Mesenchymal stem cell (in vitro differentiated cells and primary cell): ENCODE measurements at regions not wholly inside any gene's neighbourhood (a gene's known extent, or its start where the extent isn't known, plus 50 kb on each side); places are given as distances from the start of the nearest gene placed in this dataset.
A peak's percentile ranks its signal among the peaks of the same experiment; 100 is the strongest.

Source experiments
- DNase-seq: peaks from one replicate; pipeline ENCODE4 v3.0.0-alpha.2; 2013
- H2AFZ ChIP-seq: one replicate; pipeline ENCODE4 v1.6.1; 2013; ENCODE audit warnings: low read depth, mild to moderate bottlenecking, control low read depth, inconsistent platforms, low read length, moderate library complexity
- H2AK5ac ChIP-seq: 2 replicates; pipeline ENCODE4 v1.6.1; 2013; ENCODE audit warnings: low read length, moderate library complexity, mild to moderate bottlenecking, inconsistent platforms; ENCODE audit not compliant: severe bottlenecking
- H2BK120ac ChIP-seq: one replicate; pipeline ENCODE4 v1.6.1; 2013; ENCODE audit warnings: low read depth, mild to moderate bottlenecking, inconsistent platforms, low read length, moderate library complexity
- H2BK12ac ChIP-seq, 2 experiments: one replicate each; pipeline ENCODE4 v1.6.1; 2013; ENCODE audit warnings: inconsistent platforms in 2 of 2, low read length in 2 of 2, mild to moderate bottlenecking in 2 of 2, moderate library complexity in 2 of 2, control low read depth in 1 of 2
- H2BK15ac ChIP-seq: one replicate; pipeline ENCODE4 v1.6.1; 2013; ENCODE audit warnings: mild to moderate bottlenecking, low read depth, inconsistent platforms; ENCODE audit not compliant: poor library complexity, severe bottlenecking
- H2BK5ac ChIP-seq: 2 replicates; pipeline ENCODE4 v1.6.1; 2013; ENCODE audit warnings: low read depth, mild to moderate bottlenecking, low read length, control low read depth, inconsistent platforms; ENCODE audit not compliant: poor library complexity, severe bottlenecking
- H3K14ac ChIP-seq, 2 experiments: one replicate each; pipeline ENCODE4 v1.6.1; 2013; ENCODE audit warnings: inconsistent platforms in 2 of 2, low read length in 2 of 2, control low read depth in 1 of 2, mild to moderate bottlenecking in 1 of 2, moderate library complexity in 1 of 2
- H3K18ac ChIP-seq, 2 experiments: one replicate each; pipeline ENCODE4 v1.6.1; 2013; ENCODE audit warnings: inconsistent platforms in 2 of 2, low read length in 2 of 2, control low read depth in 1 of 2, low read depth in 1 of 2, mild to moderate bottlenecking in 1 of 2
- H3K23ac ChIP-seq, 2 experiments: one replicate each; pipeline ENCODE4 v1.6.1; 2013; ENCODE audit warnings: inconsistent platforms in 2 of 2, low read length in 2 of 2, mild to moderate bottlenecking in 2 of 2, moderate library complexity in 2 of 2, control low read depth in 1 of 2
- H3K27ac ChIP-seq: 2 replicates; pipeline ENCODE4 v1.5.1; 2013; ENCODE audit warnings: mild to moderate bottlenecking, moderate library complexity, low read length, control low read depth, inconsistent platforms; ENCODE audit not compliant: poor library complexity, severe bottlenecking
- H3K27me3 ChIP-seq, 2 experiments: 2 replicates each; pipeline versions ENCODE4 v1.6.1 to v1.7.0; 2013; ENCODE audit warnings: low read length in 2 of 2, mild to moderate bottlenecking in 2 of 2, moderate library complexity in 2 of 2, control low read depth in 1 of 2, inconsistent platforms in 1 of 2; ENCODE audit not compliant: control insufficient read depth in 1 of 2, insufficient read depth in 1 of 2
- H3K36me3 ChIP-seq, 2 experiments: 2 replicates each; pipeline versions ENCODE4 v1.6.1 to v1.7.0; 2013; ENCODE audit warnings: low read length in 2 of 2, control low read depth in 1 of 2, inconsistent platforms in 1 of 2, low read depth in 1 of 2, mild to moderate bottlenecking in 1 of 2; ENCODE audit not compliant: insufficient read depth in 2 of 2, control insufficient read depth in 1 of 2
- H3K4ac ChIP-seq, 2 experiments: one replicate each; pipeline ENCODE4 v1.6.1; 2013; ENCODE audit warnings: inconsistent platforms in 2 of 2, low read length in 2 of 2, mild to moderate bottlenecking in 2 of 2, moderate library complexity in 2 of 2, control low read depth in 1 of 2, low read depth in 1 of 2
- H3K4me1 ChIP-seq: 2 replicates; pipeline ENCODE4 v1.6.1; 2013; ENCODE audit warnings: low read depth, low read length, control low read depth; ENCODE audit not compliant: control insufficient read depth, insufficient read depth
- H3K4me2 ChIP-seq: 2 replicates; pipeline ENCODE4 v1.6.1; 2013; ENCODE audit warnings: low read length, mild to moderate bottlenecking, inconsistent platforms; ENCODE audit not compliant: poor library complexity, severe bottlenecking
- H3K4me3 ChIP-seq, 2 experiments: 2 replicates each; pipeline versions ENCODE4 v1.5.1 to v1.7.0; 2013; ENCODE audit warnings: low read length in 2 of 2, mild to moderate bottlenecking in 2 of 2, control low read depth in 1 of 2, low read depth in 1 of 2; ENCODE audit not compliant: insufficient read depth in 1 of 2
- H3K79me1 ChIP-seq: replicated peaks from 2 replicates; pipeline ENCODE4 v1.6.1; 2013; ENCODE audit warnings: mild to moderate bottlenecking, control low read depth, low read length, inconsistent platforms; ENCODE audit not compliant: poor library complexity, severe bottlenecking
- H3K9ac ChIP-seq: 2 replicates; pipeline ENCODE4 v1.7.0; 2013; ENCODE audit warnings: mild to moderate bottlenecking, low read length, moderate library complexity
- H3K9me3 ChIP-seq: 2 replicates; pipeline ENCODE4 v1.7.0; 2013; ENCODE audit warnings: mild to moderate bottlenecking, low read length; ENCODE audit not compliant: control insufficient read depth
- H4K8ac ChIP-seq: one replicate; pipeline ENCODE4 v1.6.1; 2013; ENCODE audit warnings: inconsistent platforms, mild to moderate bottlenecking, low read length, moderate library complexity
- H4K91ac ChIP-seq: one replicate; pipeline ENCODE4 v1.6.1; 2013; ENCODE audit warnings: mild to moderate bottlenecking, low read length, inconsistent platforms
- WGBS: methylation state at CpG from one replicate; pipeline ENCODE4 v1.1.7; 2013; ENCODE audit warnings: mixed read lengths; 5-methylcytosine and 5-hydroxymethylcytosine counted together

- H3K36me3 ChIP-seq = no peaks in the 10 kb centered on the region
- H3K23ac ChIP-seq = no peak overlapping the region
- WGBS = 77% methylated on average over 1 of the region's 1 CpG
- H4K91ac ChIP-seq = no peak overlapping the region
- no peak overlapping the region for H2AK5ac ChIP-seq
- no peak overlapping the region for H3K4me2 ChIP-seq
- H2BK120ac ChIP-seq = no peak overlapping the region
- H3K18ac ChIP-seq = no peak overlapping the region
- no peak overlapping the region for H3K4me3 ChIP-seq
- no peaks in the 10 kb centered on the region for H3K9me3 ChIP-seq
- no peak overlapping the region for H2BK15ac ChIP-seq
- no peak overlapping the region for H3K27ac ChIP-seq
- no peak overlapping the region for H2BK12ac ChIP-seq
- H3K14ac ChIP-seq = no peak overlapping the region
- H3K27me3 ChIP-seq = peaks cover 0 to 14% of the 10 kb centered on the region in 2 experiments
- H2BK5ac ChIP-seq = no peak overlapping the region
- DNase-seq = no peak
- no peaks in the 10 kb centered on the region for H3K79me1 ChIP-seq
- H2AFZ ChIP-seq = no peak overlapping the region
- H3K4me1 ChIP-seq = no peaks in the 10 kb centered on the region
- H3K4ac ChIP-seq = no peak overlapping the region
- H4K8ac ChIP-seq = no peak overlapping the region
- H3K9ac ChIP-seq = no peak overlapping the region
Measured at GRCh38 chr18:10241579-10241978, 212.9 kb upstream of the APCDD1 start.

DNA sequence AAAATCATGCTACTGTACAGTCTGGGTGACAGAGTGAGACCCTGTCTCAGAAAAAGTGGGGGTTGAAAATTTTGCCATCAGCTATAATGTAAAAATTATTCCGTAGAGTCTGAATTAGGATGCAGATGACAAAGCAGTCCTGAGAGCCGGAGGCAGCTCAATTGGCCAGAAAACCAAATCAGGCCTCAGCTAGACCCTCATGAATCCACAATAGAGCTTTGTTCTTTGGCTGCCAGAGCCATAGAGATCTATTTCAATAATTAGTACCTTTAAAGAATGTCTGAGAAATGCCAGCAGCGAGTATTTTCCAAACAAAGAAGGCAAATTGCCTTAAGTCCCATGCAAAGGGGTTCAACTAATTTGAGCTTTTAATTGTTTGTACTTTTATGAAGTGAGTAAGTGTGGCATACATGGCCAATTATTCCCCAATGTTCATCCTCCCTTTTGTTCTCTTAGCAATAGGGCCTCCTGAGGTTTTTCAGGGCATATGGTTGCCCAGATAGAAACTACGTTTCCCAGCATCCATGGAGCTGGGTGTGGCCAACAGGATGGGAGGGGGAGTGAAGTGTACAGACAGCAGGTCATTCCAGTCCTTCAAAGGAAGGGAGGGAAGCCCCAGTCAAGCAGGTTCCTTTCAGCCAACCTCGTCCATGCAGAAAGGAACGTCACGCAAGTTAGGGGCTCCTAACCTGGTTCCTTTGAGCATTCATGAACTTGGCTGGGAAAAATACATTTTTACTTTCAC lies 211.3 kb upstream of the APCDD1 start:
- Histone ChIP-seq H2BK12ac (no peak overlapping the region), H2AK5ac (no peak overlapping the region), H3K23ac (no peak overlapping the region), H3K36me3 (no peaks in the 10 kb centered on the region), H3K9me3 (no peaks in the 10 kb centered on the region), H3K4me1 (no peaks in the 10 kb centered on the region), H3K14ac (no peak overlapping the region), H3K4me2 (no peak overlapping the region), H2BK120ac (no peak overlapping the region), H3K79me1 (no peaks in the 10 kb centered on the region), H4K8ac (no peak overlapping the region), H2AFZ (no peak overlapping the region), H2BK5ac (no peak overlapping the region), H3K4me3 (no peak overlapping the region), H4K91ac (no peak overlapping the region), H3K9ac (no peak overlapping the region), H3K27me3 (peaks cover 12 to 22% of the 10 kb centered on the region in 2 experiments), H3K27ac (no peak overlapping the region), H3K18ac (no peak overlapping the region), H3K4ac (no peak overlapping the region), H2BK15ac (no peak overlapping the region)
- WGBS = 94% methylated on average over 7 of the region's 7 CpGs
- no peak for DNase-seq

- no peak for DNase-seq
- no peaks in the 10 kb centered on the region for H3K79me1 ChIP-seq
- peaks cover 12 to 25% of the 10 kb centered on the region in 2 experiments for H3K27me3 ChIP-seq
- no peak overlapping the region for H3K4ac ChIP-seq
- no peaks in the 10 kb centered on the region for H3K4me1 ChIP-seq
- H4K8ac ChIP-seq = no peak overlapping the region
- H3K9ac ChIP-seq = no peak overlapping the region
- no peaks in the 10 kb centered on the region for H3K36me3 ChIP-seq
- H3K27ac ChIP-seq = no peak overlapping the region
- no peak overlapping the region for H2BK12ac ChIP-seq
- no peaks in the 10 kb centered on the region for H3K9me3 ChIP-seq
- H2BK120ac ChIP-seq = no peak overlapping the region
- no peak overlapping the region for H3K23ac ChIP-seq
- no peak overlapping the region for H3K4me2 ChIP-seq
- no peak overlapping the region for H2AFZ ChIP-seq
- no peak overlapping the region for H3K18ac ChIP-seq
- no peak overlapping the region for H3K14ac ChIP-seq
- no peak overlapping the region for H2AK5ac ChIP-seq
- H2BK15ac ChIP-seq = no peak overlapping the region
- H3K4me3 ChIP-seq = no peak overlapping the region
- H4K91ac ChIP-seq = no peak overlapping the region
- no peak overlapping the region for H2BK5ac ChIP-seq
- 97% methylated on average over 8 of the region's 8 CpGs for WGBS
Measured at GRCh38 chr18:10244341-10244740, 210.1 kb upstream of the APCDD1 start.

GRCh38 chr18:10245031-10245845 lies 209.2 kb upstream of the APCDD1 start:
- no peak overlapping the region for H3K4me3 ChIP-seq
- H4K8ac ChIP-seq = no peak overlapping the region
- no peaks in the 10 kb centered on the region for H3K4me1 ChIP-seq
- no peak overlapping the region for H3K27ac ChIP-seq
- H3K4ac ChIP-seq = no peak overlapping the region
- H2AK5ac ChIP-seq = no peak overlapping the region
- no peak overlapping the region for H3K4me2 ChIP-seq
- no peak overlapping the region for H2BK15ac ChIP-seq
- no peak overlapping the region for H2BK5ac ChIP-seq
- H3K14ac ChIP-seq = no peak overlapping the region
- no peaks in the 10 kb centered on the region for H3K79me1 ChIP-seq
- peak overlapping the region in 1 of 2 experiments; percentile 65 for H2BK12ac ChIP-seq
- 91% methylated on average over 11 of the region's 11 CpGs for WGBS
- no peak overlapping the region for H3K18ac ChIP-seq
- DNase-seq = no peak
- H3K9ac ChIP-seq = no peak overlapping the region
- no peaks in the 10 kb centered on the region for H3K9me3 ChIP-seq
- peak overlapping the region; percentile 81 for H4K91ac ChIP-seq
- no peak overlapping the region for H3K23ac ChIP-seq
- no peak overlapping the region for H2AFZ ChIP-seq
- no peak overlapping the region for H2BK120ac ChIP-seq
- H3K36me3 ChIP-seq = no peaks in the 10 kb centered on the region
- H3K27me3 ChIP-seq = peaks cover 12 to 25% of the 10 kb centered on the region in 2 experiments
